GM21825 (cell line): ENCODE measurements at regions not wholly inside any gene's neighbourhood (a gene's known extent, or its start where the extent isn't known, plus 50 kb on each side); places are given as distances from the start of the nearest gene placed in this dataset.
"Not testable (repeated sequence)": the region's sequence is repeated elsewhere in the genome, so short reads cannot be mapped to it uniquely, and the experiment has no call there.

Source experiments
- ATAC-seq: cut with Tn5 transposase; IDR thresholded peaks from one replicate; pipeline ENCODE4 v1.9.1; 2021; ENCODE audit warnings: mild to moderate bottlenecking, moderate library complexity; ENCODE audit not compliant: unreplicated experiment

DNA sequence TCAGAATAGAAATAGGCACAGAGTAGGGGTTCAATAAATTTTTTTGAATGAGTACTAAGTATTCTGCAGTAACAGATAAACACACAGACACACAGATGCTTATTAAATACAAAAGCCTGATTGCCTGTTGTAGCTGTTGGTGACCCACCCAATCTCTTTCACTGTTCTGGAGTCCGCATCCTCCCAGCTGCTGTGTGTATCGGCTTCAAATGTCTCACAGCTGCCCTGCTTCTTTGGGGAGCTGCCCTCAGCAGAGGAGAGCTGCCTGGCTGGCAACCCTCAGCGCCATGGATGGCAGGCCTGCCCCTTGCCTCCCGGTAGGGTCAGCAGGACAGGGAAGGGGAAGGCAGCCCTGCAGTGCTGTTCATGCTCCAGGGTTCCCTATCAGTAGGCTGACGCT lies 50.5 kb upstream of the PRNP start:
- no peak for ATAC-seq

DNA sequence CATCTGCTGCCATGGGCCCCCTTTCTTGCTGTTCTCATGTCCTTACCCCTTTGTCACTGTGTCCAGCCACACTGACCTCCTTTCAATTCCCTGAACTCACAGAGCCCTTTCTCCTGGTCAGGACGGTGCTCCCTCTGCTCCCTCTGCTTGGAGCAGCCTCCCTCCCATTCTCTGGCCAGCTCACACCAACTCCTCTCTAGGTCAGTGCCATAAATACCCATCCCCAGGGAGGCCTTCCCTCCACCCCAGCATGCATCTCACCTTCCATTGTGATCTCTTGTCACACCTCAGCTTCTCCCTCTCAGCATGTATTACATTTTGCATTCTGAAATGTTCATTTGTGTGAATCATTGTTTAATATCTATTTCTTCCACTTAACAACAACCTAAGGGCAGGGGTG lies 50.9 kb upstream of the PRNP start:
- no peak for ATAC-seq

DNA sequence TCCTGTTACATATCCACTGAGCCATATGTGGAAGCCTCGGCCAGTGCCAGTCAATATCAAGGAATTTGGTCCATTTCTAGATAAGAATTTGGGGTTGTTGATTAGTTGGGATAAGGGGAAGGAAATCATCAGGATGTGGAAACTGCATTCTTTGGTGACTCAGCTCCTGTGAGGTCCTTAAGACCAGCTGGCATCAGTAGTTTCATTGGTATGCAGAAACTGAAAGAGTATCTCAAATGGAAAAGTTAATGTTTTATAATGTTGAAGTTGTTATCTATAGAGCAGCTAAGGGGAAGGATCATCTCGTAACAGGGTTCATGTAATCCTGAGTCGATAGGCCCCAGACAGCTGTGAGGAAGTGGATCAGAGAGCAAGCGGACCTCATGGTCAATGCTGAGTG lies 52.5 kb upstream of the PRNP start:
- ATAC-seq, result no peak

DNA sequence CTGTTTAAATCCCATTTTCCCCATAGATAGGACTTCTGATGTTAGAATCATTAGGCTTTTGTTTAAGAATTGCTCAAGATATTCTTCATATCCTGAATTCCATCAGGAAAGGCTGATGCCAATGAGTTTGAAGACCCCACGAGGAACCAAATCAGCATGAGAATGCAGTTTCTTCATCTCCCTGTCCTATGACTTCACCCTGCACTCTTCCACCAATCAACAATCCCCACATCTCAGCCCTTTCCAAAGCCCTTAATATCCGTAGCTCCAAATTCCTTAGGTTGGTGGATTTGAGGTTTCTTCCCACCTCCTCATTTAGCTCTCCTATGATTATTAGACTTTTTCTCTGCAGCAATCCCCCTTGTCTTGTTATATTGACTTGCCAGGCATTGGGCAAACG lies 52.9 kb upstream of the PRNP start:
- no peak for ATAC-seq

DNA sequence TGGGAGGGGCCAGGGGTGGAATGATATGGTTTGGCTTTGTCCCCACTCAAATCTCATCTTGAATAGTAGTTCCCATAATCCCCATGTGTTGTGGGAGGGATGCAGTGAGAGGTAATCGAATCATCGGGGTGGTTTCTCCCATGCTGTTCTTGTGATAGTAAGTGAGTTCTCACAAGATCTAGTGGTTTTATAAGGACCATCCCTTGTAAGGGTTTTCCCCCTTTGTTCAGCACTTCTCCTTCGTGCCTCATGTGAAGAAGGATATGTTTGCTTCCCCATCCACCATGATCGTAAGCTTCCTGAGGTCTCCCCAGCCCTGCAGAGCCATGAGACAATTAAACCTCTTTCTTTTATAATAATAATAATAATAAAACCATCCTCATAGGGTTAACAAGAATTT lies 53.4 kb upstream of the PRNP start:
- no peak for ATAC-seq

DNA sequence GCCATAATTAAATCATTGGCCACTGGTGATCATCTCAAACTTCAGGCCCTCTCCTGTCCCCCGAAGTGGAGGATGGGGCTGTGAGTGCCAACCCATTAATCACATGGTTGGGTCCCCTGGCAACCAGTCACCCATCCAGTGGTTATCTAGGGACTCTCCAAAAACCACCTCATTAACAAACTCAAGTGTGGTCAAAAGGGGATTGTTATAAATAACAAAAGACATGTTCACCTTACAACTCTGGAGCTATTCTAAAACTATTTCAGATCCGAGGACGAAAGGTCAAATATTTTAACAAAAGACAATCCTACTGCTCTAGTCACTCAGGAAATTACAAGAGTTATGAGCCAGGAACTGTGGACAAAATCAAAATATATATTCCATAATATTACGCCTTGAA lies 60.0 kb upstream of the PRNP start:
- ATAC-seq, result no peak

DNA sequence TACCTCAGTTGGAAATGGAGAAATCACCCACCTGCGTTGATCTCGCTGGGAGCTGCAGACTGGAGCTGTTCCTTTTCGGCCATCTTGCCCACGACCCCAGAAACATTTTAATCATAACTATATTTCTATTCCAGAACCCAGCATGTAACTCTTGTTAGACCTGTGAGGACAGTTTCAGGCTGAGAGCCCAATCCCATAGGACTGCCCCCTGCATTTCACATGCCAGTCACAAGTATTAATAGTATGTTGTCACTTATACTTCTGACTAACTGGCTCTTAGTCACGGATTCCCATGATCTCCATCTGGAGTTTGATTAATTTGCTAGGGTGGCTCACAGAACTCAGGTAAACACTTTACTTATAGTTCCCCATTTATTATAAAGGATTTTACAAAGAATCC lies 60.6 kb upstream of the PRNP start:
- ATAC-seq, result no peak

DNA sequence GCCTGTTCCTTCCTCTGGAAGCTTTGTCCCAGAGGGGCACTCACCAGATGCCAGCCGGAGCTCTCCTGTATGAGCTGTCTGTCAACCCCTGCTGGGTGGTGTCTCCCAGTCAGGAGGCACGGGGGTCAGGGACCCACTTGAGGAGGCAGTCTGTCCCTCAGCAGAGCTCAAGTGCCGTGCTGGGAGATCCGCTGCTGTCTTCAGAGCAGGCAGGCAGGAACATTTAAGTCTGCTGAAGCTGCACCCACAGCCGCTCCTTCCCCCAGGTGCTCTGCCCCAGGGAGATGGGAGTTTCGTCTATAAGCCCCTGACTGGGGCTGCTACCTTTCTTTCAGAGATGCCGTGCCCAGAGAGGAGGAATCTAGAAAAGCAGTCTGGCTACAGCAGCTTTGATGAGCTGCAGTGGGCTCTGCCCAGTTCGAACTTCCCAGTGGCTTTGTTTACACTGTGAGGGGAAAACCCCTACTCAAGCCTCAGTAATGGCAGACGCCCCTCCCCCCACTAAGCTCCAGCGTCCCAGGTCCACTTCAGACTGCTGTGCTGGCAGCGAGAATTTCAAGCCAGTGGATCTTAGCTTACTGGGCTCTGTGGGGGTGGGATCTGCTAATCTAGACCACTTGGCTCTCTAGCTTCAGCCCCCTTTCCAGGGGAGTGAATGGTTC lies 61.5 kb upstream of the PRNP start:
- not testable (repeated sequence) for ATAC-seq

DNA sequence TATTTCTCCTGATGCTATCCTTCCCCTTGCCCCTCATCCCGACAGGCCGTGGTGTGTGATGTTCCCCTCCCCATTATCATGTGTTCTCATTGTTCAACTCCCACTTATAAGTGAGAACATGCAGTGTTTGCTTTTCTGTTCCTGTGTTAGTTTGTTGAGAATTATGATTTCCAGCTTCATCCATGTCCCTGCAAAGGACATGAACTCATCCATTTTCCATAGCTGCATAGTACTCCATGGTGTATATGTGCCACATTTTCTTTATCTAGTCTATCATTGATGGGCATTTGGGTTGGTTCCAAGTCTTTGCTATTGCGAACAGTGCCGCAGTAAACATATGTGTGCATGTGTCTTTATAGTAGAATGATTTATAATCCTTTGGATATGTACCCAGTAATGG lies 67.1 kb upstream of the PRNP start:
- ATAC-seq, result not testable (repeated sequence)

DNA sequence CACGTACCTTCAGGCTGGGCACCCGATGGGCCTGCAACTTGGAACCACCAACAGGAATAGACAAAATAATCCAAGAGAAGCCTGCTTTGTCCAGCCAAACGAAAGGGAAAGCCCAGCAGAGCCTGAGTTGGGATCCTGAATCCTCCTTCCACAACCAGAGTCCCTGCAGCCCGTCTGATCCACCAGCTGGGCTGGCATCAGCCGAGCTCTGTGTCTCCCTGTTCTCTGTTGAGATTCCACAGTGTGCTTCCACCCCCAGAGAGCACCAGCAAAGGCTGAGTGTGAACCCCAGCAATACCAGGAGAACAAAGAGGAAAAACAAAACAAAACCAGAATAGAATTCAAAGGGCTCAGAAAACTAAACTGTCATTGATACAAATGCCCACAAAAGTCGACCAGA lies 68.8 kb upstream of the PRNP start:
- no peak for ATAC-seq

DNA sequence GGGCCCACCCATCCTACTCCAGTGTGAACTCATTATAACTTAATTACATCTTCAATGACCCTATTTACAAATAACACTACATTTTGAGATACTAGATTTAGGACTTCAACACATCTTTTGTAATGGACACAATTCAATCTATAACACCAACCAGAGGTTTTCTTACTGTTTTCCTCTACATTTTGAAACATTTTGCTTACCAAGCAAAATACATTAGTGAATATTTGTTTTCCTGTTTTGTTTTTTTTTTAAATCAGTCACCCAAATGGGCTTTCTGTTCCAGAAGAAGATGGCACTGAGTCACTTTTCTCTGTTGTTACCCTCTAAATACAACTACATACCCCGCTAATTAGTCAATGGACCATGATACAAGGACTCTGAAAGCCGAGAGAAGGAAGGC lies 69.2 kb upstream of the PRNP start:
- ATAC-seq, result no peak

DNA sequence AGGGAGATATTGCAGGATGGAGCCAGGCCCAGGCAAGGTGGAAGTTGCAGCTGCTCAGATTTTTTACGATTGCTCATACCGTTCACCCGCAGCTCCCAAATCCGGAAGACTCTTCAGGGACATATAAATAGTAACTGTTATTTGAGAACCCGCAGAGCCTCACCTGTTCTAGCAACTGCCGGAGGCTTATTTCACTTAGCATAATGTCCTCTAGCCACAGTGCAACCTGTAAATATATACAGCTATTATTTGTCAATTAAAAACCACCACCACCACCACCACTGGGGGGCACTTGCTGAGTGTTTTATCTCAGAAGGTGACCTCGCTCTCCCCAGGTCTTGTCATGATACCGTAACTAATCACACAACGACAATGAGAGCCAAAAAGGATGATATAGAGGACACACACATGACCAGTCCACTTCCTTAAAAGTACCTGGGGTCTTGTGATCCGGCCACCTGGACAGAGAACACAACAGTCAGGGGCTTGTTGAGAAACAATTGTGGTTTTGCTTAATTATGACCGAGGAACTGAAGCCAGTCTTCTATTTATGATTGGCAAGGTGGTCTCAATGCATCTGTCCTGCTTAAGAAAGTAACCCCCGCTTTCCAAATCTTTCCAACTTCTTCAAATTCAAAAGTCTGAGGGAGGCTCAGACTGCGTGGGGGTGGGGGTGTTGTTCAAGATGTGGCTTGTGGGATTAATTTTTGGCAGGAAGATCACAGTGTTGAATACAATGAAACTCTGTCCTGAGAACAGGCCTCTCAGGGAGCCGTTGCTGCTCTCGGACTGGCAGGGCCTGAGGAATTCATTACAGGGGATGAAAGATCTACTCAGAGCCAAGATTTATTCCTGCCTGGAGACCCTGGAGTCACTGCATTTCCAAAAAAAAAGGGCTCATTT lies 72.3 kb upstream of the PRNP start:
- ATAC-seq, result no peak

DNA sequence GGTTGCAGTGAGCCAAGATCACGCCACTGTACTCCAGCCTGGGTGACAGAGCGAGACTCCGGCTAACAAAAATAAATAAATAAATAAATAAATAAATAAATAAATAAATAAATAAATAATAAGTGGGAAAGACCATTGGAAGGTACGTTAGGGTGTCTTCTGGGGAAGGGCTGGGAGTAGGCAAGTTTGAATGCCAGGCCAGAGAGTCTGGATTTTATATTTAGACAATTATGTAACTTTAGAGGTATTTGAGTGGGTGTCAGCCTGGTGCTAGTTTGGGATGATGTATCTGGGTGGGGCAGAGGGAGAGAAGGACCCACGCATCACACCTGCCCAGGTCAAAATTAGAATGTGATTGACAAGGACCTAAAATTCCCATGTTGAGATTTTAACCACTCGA lies 73.1 kb upstream of the PRNP start:
- ATAC-seq, result no peak

DNA sequence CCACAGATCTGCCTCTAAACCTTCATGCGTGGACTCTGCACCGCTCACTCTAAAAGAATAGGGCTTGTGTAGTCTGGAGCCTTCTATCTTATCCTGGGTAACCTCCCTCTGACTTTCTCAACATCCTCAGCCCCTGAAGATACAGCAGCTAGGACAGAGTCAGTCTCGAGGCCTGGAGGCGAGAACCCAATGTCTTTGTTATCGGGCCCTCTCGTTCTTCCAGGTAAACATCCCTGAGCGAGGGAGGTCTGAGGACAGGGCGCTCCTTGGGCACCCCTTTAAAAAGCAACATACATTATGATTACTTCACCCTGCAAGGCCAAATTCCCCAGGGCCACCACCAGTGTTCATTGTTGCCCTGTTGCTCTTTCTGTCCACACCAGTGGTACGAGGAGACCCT lies 75.4 kb upstream of the PRNP start:
- ATAC-seq, result no peak

DNA sequence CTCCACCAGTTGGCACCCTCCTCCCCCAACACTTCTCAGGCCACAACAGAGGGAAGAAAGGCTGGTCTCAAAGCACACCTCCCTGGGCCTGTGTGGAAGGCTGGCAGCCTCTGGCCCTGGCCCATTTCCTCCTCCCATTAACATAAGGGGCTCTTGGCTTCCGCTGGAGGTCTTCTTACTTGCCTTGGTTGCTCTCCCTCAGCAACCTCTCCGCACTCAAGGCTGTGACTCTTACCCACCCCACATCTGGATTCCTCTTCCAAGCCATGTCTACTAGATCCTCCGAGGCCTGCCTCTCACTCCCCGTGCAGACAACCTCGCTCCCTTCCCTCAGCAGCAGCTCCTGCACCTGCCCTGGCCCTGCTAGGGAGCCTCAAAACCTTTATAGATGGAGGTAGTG lies 76.7 kb upstream of the PRNP start:
- no peak for ATAC-seq

DNA sequence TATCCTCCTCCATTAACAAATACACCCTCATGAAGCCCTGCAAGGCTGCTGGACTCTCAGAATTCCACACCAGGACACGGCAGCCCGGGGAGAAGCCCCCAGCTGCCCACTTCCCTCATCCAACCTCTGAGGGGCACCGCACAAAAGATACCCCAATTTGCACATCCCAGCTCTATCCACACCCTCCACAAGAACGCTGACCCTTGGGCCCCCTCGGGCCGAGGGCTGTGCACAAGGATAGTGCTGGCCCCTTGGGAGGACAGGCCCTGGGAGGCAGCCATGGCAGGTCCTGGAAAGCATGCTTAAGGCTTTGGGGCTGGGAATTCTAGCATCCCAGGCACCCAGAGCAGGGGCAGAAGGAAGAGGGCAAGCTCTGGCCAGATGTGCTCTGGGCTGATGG lies 77.4 kb upstream of the PRNP start:
- no peak for ATAC-seq

DNA sequence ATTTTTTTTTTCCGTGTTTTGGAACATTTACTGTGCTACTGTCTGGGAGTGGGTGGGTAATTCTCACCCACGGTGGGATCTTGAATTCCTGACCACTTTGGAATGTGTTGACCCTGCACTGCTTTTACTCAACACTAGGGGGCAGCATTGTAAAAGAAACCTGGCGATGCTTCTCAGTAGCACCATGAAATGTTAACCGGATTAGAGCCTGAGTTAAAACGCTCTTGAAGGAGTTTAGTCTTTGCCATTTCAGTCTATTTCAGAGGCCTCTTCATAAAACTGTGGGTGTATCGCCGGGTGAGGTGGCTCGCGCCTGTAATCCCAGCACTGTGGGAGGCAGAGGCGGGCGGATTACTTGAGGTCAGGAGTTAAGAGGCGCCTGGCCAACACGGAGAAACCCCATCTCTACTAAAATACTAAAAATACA lies 79.0 kb upstream of the PRNP start:
- no peak for ATAC-seq

DNA sequence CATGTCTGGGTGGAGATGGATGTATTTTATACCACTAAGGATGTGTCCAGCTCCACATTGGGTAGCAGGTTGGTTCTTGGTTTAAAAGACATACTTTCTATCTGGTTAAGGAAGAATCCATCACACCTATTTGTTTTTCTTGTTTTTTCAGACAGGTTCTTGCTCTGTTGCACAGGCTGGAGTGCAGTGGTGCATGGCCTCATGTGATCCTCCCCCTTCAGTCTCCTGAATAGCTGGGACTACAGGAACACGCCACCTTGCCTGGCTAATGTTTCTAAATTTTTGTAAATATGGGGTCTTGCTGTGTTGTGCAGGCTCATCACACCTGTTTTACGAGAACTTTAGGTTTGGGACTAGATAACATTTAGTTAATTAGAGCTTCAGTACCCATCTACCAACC lies 80.2 kb upstream of the PRNP start:
- ATAC-seq, result no peak

DNA sequence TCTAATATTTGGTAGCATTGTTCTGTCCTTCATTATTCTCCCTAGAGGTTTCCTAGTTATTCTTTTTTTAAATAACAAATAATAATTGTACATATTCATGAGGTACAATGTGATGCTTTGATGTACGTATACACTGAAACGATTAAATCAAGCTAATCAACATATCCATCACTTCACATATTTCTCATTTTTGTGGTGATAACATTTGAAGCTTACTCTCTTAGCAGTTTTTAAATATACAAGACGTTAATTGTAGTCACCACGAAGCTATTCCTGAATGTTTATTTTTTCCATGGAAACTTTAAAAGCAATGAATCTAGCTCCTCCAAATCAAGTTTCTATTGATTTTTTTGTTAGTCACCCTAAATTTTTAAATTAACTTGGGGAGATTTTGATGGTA lies 81.1 kb upstream of the PRNP start:
- ATAC-seq, result no peak

DNA sequence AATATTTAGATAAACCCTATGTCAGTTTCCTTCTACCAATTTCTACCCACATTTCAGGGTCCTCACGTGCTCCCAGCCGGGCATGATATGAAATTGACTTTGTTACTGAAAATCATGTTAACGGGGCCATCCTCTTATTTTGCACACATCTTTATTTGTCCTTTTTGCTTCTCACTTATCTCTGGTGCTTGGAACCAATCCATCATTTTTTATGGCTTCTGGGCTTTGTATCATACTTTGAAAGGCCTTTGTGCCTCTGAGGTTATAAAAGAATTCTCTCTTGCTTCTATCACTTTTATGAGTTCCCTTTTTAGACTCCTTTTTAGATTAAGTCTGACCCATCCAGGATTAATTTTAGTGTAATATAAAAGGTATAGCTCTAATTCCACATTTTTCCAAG lies 81.7 kb upstream of the PRNP start:
- no peak for ATAC-seq

DNA sequence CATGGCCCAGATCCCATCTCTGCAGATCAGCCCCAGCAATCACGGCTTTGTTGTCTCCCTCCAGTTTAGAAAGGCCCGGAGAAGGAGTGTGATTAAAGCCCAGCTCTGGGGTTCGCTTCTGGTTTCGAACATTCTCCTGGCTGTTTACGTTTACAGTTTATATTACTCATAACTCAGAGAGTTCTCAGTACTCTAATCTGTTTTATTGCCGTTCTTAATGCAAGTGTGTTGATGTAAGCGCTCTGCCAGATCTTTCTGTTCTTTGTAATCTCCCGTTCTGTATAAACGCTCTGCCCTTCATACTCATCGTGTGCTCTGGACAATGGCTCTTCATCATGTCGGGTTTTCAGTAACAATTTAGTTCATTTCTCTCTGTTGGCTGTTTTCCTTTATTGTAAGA lies 82.5 kb upstream of the PRNP start:
- no peak for ATAC-seq

DNA sequence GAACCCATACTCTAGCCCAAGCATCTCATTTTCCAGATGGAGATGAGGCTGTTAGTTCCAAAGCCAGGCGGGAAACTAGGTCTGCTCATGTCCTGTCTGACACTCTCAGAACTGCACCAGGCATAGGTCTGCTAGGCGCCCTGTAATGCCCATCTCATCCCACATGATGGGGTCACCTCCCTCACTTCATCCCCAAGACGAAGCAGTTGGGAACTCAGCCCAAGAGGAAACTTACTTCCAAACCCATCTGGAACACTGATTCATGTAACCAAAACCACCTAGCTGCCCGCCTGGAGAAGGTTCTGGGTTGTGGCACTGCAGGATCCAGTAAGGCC lies 84.0 kb upstream of the PRNP start:
- no peak for ATAC-seq
